SIG-M5 (cell line): ENCODE measurements at regions not wholly inside any gene's neighbourhood (a gene's known extent, or its start where the extent isn't known, plus 50 kb on each side); places are given as distances from the start of the nearest gene placed in this dataset.
"Not testable (repeated sequence)": the region's sequence is repeated elsewhere in the genome, so short reads cannot be mapped to it uniquely, and the experiment has no call there.

Experiments
- DNase-seq: peaks from one replicate; lab custom pipeline; 2025; lab: John Stamatoyannopoulos, UW

- DNase-seq, result no peak
Observed at GRCh38 chr14:86196471-86196870, 666.5 kb downstream of the FLRT2 start.

GRCh38 chr14:86193756-86194155, 663.8 kb downstream of the FLRT2 start:
- no peak for DNase-seq

DNA sequence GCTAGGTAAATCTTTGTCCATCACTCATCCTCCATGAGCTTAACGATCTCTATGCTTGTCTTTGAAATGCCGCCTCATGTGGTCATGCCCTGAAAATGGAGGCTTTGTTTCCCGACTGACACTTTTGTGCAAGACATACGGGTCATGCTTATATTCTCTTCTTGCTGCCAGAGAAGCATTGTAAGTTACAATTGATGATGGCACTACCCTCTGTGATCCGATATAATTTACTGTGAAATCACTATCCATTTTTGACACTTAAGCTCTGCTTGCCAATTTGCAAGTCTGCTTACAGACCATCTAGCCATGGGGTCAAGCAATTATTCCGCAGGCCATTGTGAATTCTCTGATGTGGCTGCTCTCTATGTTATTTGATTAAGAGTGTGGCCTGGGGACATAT, 650.0 kb downstream of the FLRT2 start:
- no peak for DNase-seq

- DNase-seq, result no peak
Observed at GRCh38 chr14:86168371-86168770, 638.4 kb downstream of the FLRT2 start.

DNA sequence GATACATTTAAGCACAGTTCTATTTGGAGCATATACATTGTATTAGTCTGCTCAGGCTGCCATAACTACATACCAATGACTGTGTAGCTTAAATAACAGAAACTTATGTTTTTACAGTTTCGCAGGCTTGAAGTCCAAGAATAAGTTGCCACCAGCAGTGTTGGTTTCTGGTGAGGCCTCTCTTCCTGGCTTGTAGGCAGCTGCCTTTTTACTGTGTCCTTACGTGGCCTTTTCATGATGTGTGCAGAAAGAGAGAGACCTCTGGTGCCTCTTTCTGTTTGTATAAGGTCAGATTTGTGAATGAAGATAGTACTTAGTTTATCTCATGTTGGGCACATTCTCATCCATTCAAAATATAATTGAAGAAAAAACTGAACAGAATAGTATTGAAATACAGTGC, 636.6 kb downstream of the FLRT2 start:
- DNase-seq, result no peak

DNA sequence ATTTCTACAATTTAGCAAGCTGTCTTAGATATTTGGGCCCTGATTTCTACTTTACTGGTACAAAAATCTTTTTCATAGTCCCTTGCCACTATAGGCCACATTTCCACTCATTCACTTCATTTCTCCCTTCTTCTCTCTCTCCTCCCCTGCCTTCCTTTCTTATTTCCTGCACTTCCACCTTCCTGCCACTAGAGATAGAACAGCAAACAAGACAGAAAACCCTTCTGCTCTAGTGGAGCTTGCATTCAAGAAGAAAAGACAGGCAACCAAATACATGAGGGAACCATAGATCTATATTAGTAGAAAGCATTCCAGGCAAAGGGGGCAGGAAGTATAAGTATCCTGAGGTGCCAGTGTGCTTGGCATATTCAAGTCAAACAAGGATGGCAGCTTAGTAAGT, 623.5 kb downstream of the FLRT2 start:
- no peak for DNase-seq

- no peak for DNase-seq
Observed at GRCh38 chr14:86143248-86143647, 613.3 kb downstream of the FLRT2 start.

GRCh38 chr14:86141966-86142365, 612.0 kb downstream of the FLRT2 start:
- DNase-seq, result no peak

- DNase-seq, result no peak
Observed at GRCh38 chr14:86129426-86129825, 599.5 kb downstream of the FLRT2 start.

GRCh38 chr14:86124328-86124727, 594.4 kb downstream of the FLRT2 start:
- DNase-seq, result no peak

DNA sequence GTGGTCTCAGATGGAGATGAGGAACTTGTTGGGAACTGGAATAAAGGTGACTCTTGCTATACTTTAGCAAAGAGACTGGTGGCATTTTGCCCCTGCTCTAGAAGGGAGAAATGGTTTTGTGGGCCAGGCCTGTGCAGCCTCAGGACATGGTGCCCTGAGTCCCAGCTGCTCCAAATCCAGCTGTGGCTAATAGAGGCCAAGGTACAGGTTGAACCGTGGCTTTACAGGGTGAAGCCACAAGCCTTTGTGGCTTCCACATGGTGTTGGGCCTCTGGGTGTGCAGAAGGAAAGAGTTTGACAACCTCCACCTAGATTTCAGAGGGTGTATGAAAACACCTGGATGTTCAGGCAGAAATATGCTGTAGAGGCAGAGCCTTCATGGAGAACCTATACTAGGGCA, 586.0 kb downstream of the FLRT2 start:
- no peak for DNase-seq

DNA sequence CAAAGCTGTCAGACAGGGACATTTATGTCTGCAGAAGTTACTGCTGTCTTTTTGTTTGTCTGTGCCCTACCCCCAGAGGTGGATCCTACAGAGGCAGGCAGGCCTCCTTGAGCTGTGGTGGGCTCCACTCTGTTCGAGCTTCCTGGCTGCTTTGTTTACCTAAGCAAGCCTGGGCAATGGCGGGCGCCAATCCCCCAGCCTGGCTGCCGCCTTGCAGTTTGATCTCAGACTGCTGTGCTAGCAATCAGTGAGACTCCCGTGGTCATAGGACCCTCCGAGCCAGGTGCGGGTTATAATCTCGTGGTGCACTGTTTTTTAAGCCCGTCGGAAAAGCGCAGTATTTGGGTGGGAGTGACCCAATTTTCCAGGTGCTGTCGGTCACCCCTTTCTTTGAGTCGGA, 580.9 kb downstream of the FLRT2 start:
- not testable (repeated sequence) for DNase-seq

DNA sequence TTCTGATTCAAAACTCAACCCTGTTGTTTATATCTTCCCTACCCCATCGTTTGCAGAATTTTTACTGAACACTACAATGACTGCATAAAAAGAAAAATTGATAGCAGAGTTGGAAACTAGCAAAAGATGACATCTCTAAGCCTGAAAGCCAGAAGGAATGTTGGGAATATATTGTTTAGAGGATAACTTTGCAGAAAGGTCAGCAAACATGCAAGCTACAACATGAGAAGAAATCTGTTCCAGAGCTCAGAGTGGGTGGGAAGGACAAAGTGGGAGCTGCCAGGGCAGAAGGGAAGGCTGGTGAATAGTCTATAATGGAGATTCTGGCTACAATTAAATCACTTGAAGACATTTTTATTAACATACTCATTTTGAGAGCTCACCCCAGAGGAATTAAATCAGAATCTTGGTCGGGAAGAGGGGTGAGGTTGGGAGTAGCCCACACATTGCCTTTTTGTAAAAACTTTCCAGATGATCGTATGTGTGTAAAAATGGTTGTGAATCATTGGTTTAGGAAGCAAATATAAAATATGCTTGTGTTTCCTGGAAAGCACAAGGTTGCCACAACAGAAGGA, 574.8 kb downstream of the FLRT2 start:
- DNase-seq, result no peak

GRCh38 chr14:86094512-86094911, 564.6 kb downstream of the FLRT2 start:
- no peak for DNase-seq

DNA sequence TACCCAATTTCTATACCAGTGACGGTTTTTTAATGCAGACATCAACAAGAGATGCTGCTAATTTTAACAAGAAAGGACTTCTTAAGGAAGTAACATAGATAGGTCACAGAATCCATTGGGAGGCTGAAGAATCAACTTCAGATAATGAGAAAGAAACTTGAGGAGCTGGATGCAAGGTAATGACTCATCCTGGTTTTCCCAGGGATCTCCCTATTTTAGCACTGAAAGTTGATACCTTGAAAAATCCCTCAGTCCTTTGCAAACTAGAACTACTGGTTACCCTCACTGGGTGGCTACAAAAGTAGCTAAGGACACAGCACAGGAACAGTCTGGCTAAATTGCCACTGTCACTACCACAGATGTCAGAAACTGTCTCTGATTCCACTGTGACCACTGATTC, 561.9 kb downstream of the FLRT2 start:
- DNase-seq, result no peak

DNA sequence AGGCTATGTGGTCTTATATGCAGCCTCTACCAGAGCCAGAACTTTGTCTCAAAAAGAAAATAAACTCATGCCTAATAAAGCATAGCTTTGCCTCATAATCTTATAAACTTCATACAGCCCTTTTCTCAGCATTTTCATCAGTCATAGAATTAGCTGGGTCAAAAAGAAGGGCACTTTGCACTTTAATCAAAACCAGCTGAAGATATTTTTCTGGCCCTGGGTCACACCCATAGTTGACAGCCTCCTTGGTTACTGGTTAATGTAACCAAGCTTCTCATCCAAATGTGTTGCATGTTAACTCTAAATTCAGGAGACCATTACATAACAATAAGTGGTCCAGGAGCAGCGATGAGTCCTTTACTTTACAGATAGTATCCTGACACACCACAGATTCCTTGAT, 558.2 kb downstream of the FLRT2 start:
- no peak for DNase-seq

DNA sequence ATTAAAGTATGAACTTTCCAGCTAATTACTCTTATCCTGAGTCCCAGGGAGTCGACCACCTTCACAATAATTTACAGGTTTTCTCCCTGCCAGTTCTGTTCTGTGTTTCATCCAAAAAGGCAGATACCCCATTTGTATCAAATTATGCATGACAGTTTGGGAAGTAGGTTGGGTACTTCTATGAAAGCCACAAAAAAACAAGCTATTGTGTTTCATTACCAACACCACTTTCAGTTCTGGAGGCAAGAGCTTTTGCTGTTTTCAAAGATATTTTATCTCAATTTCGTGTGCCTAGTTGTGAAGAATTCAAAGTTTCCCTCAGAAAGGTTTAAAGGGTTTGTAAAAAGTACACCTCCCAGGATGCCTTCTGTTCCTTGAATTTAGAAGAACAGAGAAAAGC, 557.4 kb downstream of the FLRT2 start:
- DNase-seq, result no peak

DNA sequence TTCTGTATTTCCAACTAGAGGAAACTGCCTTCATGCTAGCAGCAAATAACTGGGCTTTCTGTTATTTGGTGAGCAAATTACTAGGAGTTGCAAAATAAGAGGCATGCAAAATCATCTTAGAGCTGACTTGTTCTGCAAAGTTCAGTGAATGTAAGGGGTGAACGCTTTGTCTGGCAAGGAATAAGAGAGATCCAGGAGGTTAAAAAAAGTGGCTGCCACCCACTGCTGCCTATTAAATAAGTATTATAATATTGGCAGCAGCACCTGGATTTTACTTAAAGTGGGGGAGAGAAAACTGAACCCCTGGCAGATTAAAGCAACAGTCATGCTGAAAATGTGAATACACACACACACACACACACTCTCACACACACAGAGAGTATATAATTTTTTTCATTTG, 557.0 kb downstream of the FLRT2 start:
- no peak for DNase-seq

DNA sequence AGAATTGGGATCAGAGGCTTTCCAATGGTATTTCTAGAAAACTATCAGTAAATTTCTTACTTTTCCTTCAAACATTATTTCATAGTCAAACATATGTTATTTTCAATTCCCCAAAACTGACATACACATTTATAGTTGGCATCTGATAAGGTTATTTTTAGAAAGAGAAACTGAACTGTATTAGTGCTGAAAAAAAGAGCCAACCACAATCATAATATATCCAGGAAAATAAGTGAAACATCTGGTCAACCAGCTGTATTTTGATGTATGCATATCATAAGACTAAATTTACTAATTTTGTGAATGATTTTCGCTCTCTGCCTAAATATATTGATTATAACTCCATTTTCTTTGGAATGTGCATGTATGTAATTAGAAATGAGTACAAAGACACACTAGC, 554.2 kb downstream of the FLRT2 start:
- DNase-seq, result no peak

DNA sequence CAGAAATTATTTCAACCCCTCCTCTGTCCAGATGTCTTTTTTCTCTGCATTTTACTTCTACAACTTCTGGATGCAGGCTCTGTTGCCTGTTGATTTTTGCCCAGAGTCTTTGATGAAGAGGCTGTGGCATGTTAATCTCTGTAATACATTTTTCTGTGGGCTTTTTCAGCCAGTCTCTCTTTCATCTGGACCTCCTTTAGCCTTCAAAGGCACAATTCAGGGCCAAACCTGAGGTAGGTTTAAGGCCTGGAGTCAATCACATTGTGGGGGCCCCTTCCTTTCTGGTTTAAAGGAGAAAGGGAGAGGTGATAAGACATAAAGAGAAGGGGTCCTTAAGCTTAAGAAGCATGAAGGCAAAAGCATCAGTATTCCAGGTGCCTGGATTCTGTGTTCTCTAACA, 553.7 kb downstream of the FLRT2 start:
- DNase-seq, result no peak

DNA sequence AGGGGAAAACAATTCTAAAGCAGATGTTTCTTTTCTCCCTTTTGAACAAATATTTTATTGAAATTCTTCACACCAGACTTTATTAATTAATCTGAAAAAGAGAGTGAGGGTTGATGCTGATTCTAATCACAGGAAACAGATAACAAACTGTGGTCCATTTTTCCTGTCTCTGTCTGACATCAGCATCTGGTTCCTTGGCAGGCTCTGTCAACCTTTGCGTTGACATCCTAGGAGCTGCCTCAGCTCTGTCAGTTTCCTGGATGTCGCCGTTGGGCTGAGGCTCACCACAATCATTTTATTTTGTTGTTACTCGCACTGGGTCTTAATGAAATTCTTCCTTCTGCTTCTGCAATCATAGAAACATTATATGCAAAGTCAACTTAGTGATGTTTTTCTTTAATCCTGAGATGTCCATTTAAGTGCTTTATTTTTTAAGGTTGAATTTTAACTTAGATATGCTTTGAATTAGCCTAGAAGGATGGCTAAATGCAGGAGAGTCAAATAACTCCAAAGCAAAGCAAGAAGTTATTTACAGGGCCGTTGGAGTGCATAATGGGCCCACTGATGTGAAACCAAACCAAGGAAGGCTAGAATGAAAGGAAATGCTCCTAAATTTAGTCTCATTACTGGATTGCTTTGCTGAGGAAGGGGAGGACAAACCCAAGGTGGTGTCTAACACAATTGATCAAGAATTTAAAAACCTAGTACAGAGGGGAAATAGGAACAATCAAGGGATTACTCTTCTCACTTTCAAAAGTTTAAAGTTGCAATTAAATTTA, 542.4 kb downstream of the FLRT2 start:
- DNase-seq, result no peak

GRCh38 chr14:86066651-86067050, 536.7 kb downstream of the FLRT2 start:
- no peak for DNase-seq

GRCh38 chr14:86065407-86065806, 535.5 kb downstream of the FLRT2 start:
- DNase-seq, result no peak

DNA sequence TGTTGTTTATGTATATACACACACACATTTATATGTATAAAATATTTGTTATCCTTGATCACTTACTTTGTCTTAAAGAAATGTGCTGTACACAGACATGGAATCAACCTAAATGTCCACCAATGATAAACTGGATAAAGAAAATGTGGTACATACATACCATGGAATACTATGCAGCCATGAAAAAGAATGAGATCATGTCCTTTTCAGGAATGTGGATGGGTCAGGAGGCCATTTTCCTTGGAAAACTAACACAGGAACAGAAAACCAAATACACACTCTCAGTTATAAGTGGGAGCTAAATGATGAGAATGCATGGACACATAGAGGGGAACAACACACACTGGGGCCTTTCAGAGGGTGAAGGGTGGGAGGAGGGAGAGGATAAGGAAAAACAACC, 534.7 kb downstream of the FLRT2 start:
- not testable (repeated sequence) for DNase-seq
